Uterus (tissue), 2 donors: ENCODE measurements at regions not wholly inside any gene's neighbourhood (a gene's known extent, or its start where the extent isn't known, plus 50 kb on each side); places are given as distances from the start of the nearest gene placed in this dataset.

Experiments used
- POLR2A ChIP-seq, 2 donors: fragments of 450-650 bp; IDR thresholded peaks; one replicate each; pipeline ENCODE4 v1.6.1; 2016; ENCODE audit warnings: antibody characterized with exemption in 2 of 2, mild to moderate bottlenecking in 1 of 2, moderate library complexity in 1 of 2
- TF ChIP-seq, protein P1 (sequence below), 4 experiments: fragments of 200-600 bp in 2 of 4; fragments of 450-650 bp in 2 of 4; sonication (generic) in 2 of 4; IDR thresholded peaks; one replicate each; pipeline ENCODE4 v1.5.1; 2016 to 2019; ENCODE audit warnings: antibody characterized with exemption in 4 of 4, mild to moderate bottlenecking in 2 of 4, moderate library complexity in 1 of 4

DNA sequence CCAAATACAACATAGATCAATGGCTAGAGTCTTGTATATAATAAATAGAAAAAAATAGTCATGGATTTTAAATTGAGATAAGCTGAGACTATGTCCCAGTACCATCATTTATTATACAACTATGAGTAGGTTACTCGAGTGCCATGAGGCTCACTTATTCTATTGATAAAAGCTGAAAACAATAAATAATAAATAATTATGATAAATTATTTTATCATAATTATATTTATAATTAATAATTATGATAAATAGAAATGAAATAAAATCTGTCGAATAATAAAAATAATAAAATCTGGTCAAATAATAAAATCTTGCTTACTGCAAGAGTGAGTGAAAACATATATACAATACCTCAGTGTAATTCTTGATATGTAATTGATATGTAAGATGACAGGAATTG is 801.4 kb downstream of the FAM181B start:
- TF ChIP-seq, protein P1, sequence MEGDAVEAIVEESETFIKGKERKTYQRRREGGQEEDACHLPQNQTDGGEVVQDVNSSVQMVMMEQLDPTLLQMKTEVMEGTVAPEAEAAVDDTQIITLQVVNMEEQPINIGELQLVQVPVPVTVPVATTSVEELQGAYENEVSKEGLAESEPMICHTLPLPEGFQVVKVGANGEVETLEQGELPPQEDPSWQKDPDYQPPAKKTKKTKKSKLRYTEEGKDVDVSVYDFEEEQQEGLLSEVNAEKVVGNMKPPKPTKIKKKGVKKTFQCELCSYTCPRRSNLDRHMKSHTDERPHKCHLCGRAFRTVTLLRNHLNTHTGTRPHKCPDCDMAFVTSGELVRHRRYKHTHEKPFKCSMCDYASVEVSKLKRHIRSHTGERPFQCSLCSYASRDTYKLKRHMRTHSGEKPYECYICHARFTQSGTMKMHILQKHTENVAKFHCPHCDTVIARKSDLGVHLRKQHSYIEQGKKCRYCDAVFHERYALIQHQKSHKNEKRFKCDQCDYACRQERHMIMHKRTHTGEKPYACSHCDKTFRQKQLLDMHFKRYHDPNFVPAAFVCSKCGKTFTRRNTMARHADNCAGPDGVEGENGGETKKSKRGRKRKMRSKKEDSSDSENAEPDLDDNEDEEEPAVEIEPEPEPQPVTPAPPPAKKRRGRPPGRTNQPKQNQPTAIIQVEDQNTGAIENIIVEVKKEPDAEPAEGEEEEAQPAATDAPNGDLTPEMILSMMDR (IDR thresholded peaks at IDR 0.05) = no peak
- no peak for TF ChIP-seq POLR2A (IDR thresholded peaks at IDR 0.05)
